GM10248 (cell line): ENCODE measurements at regions not wholly inside any gene's neighbourhood (a gene's known extent, or its start where the extent isn't known, plus 50 kb on each side); places are given as distances from the start of the nearest gene placed in this dataset.

ENCODE experiments used
- CTCF ChIA-PET: fragments of 300-600 bp; sonication (Branson Sonifier 250); formaldehyde crosslinking; extraction: SDS; loops from one replicate; lab custom pipeline; 2021; ENCODE audit warnings: antibody characterized with exemption; lab: Yijun Ruan, JAX
- POLR2A ChIA-PET: fragments of 350-650 bp; sonication (Branson Sonifier 250); formaldehyde crosslinking; extraction: SDS; loops from one replicate; lab custom pipeline; 2020; ENCODE audit warnings: antibody characterized with exemption; lab: Yijun Ruan, JAX
- DNase-seq: peaks from one replicate; pipeline ENCODE4 v3.0.0; 2012; ENCODE audit errors: extremely low spot score
- TF ChIP-seq, protein P1 (sequence below): IDR thresholded peaks from 2 replicates; pipeline ENCODE4 v1.5.1; 2012; ENCODE audit warnings: mild to moderate bottlenecking, low read depth; ENCODE audit errors: extremely low read depth, missing control alignments, control extremely low read depth

DNA sequence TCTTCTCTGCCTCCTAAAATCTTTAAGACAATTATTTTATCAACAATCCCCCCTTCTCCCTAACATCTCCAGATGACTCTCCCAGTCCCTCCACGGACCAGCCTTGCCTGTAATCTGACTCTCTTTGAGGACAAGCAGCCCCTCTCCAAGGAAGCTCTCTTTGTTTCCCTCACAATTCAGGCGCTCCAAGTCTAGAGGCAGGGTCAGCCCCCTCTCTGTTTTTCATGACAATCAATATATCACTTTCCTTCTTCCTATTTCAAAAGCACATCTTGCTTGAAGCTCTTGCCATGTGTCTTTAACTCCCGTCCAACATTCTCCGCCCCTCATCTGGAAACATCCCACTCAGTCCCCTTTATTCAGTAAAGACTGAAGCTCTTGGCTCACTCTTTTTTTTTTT is 393.4 kb upstream of the SULF2 start:
- TF ChIP-seq, protein P1, sequence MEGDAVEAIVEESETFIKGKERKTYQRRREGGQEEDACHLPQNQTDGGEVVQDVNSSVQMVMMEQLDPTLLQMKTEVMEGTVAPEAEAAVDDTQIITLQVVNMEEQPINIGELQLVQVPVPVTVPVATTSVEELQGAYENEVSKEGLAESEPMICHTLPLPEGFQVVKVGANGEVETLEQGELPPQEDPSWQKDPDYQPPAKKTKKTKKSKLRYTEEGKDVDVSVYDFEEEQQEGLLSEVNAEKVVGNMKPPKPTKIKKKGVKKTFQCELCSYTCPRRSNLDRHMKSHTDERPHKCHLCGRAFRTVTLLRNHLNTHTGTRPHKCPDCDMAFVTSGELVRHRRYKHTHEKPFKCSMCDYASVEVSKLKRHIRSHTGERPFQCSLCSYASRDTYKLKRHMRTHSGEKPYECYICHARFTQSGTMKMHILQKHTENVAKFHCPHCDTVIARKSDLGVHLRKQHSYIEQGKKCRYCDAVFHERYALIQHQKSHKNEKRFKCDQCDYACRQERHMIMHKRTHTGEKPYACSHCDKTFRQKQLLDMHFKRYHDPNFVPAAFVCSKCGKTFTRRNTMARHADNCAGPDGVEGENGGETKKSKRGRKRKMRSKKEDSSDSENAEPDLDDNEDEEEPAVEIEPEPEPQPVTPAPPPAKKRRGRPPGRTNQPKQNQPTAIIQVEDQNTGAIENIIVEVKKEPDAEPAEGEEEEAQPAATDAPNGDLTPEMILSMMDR, result no peak
- ChIA-PET CTCF (no interaction called here), POLR2A (no interaction called here)
- DNase-seq, result no peak

DNA sequence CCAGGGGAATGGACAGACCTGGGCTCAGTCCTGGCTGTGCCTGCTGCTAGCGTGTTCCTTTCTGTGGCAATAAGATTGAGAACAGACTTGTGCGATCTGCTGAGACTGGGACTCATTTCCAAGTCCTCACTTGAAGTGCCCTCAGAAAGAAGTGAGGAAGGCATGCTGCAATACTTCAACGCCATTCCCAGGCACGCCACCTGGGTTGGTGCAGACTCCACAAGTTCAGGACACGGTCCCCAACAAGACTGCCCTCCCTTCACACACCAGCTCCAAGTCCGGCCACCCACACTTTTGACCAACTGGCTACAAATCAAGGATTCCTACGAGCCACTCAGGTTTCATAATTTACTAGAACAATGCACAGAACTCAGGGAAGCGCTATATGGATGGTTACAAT is 391.8 kb upstream of the SULF2 start:
- POLR2A ChIA-PET, result no interaction called here
- DNase-seq, result no peak
- TF ChIP-seq, protein P1, result no peak
- CTCF ChIA-PET, result no interaction called here

DNA sequence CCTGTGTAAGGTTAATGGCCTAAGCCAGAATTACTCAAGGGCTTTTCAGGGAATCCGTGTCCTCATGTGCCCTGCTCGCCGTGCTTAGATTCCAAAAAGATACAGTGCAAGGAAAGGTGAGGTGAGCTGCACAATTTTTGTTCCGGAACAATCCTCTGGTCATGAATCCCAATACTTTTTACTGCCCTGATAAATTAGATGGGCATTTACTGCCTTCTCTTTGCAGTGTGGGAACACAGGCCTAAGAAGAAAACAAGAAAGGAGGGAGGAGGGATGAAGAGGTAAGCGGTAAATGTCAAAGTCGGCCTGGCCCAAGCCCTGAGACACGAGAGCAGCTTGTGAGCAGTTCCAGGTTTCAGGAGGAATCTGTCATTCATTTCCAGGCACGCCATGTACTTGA is 390.9 kb upstream of the SULF2 start:
- no peak for DNase-seq
- ChIA-PET POLR2A (no interaction called here), CTCF (no interaction called here)
- TF ChIP-seq, protein P1, result no peak

DNA sequence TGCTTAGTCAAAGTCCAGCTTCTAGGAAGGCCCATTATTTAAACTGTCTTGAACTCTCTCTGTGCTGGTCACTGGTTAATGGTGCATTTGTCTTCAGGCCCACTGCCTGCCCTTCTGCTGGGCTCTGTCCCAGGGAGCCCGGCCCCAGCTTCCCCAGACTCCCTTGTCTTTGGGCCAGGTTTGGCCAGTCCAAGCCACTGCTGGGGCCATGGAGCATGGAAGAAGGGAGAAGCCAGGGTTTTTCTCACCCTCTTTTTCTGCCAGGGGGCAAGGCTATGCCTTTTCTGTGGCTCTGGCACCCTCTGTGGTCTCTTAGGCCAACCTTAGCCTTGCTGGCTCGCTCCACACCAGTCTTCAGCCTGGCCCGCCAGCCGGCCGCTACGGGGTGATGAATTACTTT is 390.0 kb upstream of the SULF2 start:
- TF ChIP-seq, protein P1, result no peak
- ChIA-PET CTCF (no interaction called here), POLR2A (no interaction called here)
- DNase-seq, result no peak

DNA sequence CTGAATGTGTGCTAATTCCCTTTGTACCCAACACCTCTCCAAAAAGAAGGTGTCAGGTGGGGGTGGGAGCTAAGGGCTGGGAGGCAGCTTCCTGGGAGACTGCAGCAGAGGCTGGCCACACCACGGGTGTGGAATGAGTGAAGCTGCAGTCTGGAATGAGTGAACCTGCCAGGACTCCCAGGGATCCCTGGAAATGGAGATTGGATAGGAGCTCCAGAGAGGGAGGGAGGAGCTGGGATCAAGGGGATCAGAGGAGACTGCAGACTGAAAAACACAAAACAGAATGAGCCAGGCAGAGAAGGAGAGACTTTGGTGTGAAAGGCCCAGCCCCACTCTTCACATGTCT is 387.0 kb upstream of the SULF2 start:
- ChIA-PET POLR2A (no interaction called here), CTCF (interaction anchor here (1.8 kb wide), 1 partner anchor 17 kb away, joined by 5 read pairs; no protein-coding TSS in a partner anchor)
- no peak for DNase-seq
- TF ChIP-seq, protein P1, result no peak

DNA sequence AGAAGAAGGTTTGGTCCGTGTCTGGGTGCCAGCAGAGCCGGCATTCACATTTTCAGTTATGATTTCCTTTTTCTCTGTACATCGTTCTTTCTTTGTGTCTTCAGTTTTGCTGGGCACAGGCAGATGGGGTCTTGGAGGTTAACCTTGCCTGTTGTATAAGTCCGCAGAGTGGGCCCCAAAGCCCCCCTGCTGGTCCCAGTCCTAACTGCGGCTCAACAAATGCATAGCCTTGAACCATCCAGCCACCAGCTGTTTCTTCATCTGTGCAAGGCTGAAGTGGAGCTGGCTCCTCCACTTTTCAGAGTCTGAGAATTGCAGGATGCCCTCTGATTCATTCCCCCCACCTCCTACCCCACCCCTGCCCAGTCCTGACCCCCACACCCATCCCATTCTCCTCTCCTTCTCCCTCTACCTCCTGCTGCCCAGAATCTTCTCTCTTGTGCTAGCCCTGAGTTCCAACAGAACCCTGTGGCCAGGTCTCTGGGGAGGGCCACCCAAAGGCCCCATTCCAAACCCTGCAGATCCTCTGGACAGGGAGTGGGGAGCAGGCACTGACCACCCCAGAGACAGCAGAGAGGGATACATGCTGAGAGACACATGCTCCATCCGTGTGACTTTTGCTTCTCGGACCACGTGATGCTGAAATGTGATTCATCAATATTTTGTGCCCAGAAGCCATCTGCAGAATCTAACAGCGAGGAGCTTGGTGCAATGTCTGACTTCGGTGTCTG is 386.5 kb upstream of the SULF2 start:
- ChIA-PET POLR2A (no interaction called here), CTCF (no interaction called here)
- TF ChIP-seq, protein P1, result no peak
- DNase-seq, result no peak
